Heart left ventricle (tissue), 13 donors: ENCODE measurements at regions not wholly inside any gene's neighbourhood (a gene's known extent, or its start where the extent isn't known, plus 50 kb on each side); places are given as distances from the start of the nearest gene placed in this dataset.

Source experiments
- CTCF ChIP-seq, 12 donors: fragments of 200-600 bp; sonication (generic) in 4 of 12; IDR thresholded peaks; one replicate each; pipeline versions ENCODE4 v1.5.0 to v1.8.0; 2018 to 2022; ENCODE audit warnings: antibody characterized with exemption in 12 of 12, mild to moderate bottlenecking in 5 of 12
- POLR2A ChIP-seq, 2 donors: fragments of 450-650 bp; IDR thresholded peaks; one replicate each; pipeline ENCODE4 v1.6.1; 2017; ENCODE audit warnings: antibody characterized with exemption in 2 of 2, mild to moderate bottlenecking in 2 of 2, moderate library complexity in 2 of 2
- donor health status: ischemic (EF 13 %, LVEDD 7.1; RV severe dilation, severe dysfunction).
- donor health status: DM: no; HTN: yes; CAD: no.
- donor health status: DM: no; HTN: no; CAD: no.
- donor health status: ischemic (EF 25% LVEDD 6.9; RV normal size, moderate dysfunction).
- donor health status: ischemic (EF 25% LVEDD 5.7; RV mildly dilated, moderate dysfunction).
- donor health status: ischemic (EF 35%, LVEDD 5.7; RV mildly dilated, moderate dysfunction).
- donor health status: nonischemic (EF 11% LVEDD 7.7; RV severe dilation, severe dysfunction).
- donor health status: DM: yes; HTN: yes; CAD: no.
- donor health status: PGD.
- donor health status: ischemic (EF 29% LVEDD 5.4; RV normal size, mild dysfunction).
- donor health status: nonischemic (EF 23%, LVEDD 6.1; RV moderate dilation, normal function).

GRCh38 chr15:94580211-94580885, 349.0 kb downstream of the MCTP2 start:
- TF ChIP-seq CTCF (IDR thresholded peaks at IDR 0.05): no peak
- no peak for TF ChIP-seq POLR2A (IDR thresholded peaks at IDR 0.05)
